GM06990 (cell line): ENCODE measurements at regions not wholly inside any gene's neighbourhood (a gene's known extent, or its start where the extent isn't known, plus 50 kb on each side); places are given as distances from the start of the nearest gene placed in this dataset.

ENCODE experiments used
- DNase-seq: peaks from one replicate; pipeline ENCODE4 v3.0.0-alpha.2; 2011; ENCODE audit not compliant: insufficient read length; ENCODE audit errors: extremely low read depth
- H3K27me3 ChIP-seq: replicated peaks from 2 replicates; pipeline ENCODE4 v1.6.0; 2011; ENCODE audit warnings: low read length; ENCODE audit not compliant: control insufficient read depth, insufficient read depth
- H3K36me3 ChIP-seq: 2 replicates; pipeline ENCODE4 v1.5.1; 2011; ENCODE audit warnings: low read length; ENCODE audit not compliant: control insufficient read depth, insufficient read depth
- H3K4me3 ChIP-seq: replicated peaks from 2 replicates; pipeline ENCODE4 v1.5.1; 2011; ENCODE audit warnings: low read depth, mild to moderate bottlenecking, control low read depth, low read length
- CTCF ChIP-seq: IDR thresholded peaks from 2 replicates; pipeline ENCODE4 v1.5.1; 2011; ENCODE audit warnings: low read length, control low read depth, mild to moderate bottlenecking, inconsistent platforms; ENCODE audit not compliant: insufficient read depth, poor library complexity, severe bottlenecking

GRCh38 chr7:12107381-12107780, 103.7 kb upstream of the TMEM106B start:
- Histone ChIP-seq H3K36me3 (no peaks in the 10 kb centered on the region), H3K4me3 (no peak overlapping the region), H3K27me3 (no peaks in the 10 kb centered on the region; the same call in 1 of the 2 replicates)
- no peak for TF ChIP-seq CTCF
- DNase-seq: no peak

- DNase-seq: no peak
- H3K4me3 ChIP-seq: no peak overlapping the region
These were observed 103.2 kb upstream of the TMEM106B start for GRCh38 chr7:12107841-12108254.

GRCh38 chr7:12110425-12110824, 100.7 kb upstream of the TMEM106B start:
- Histone ChIP-seq H3K4me3 (no peak overlapping the region), H3K27me3 (no peaks in the 10 kb centered on the region; the same call in 1 of the 2 replicates), H3K36me3 (no peaks in the 10 kb centered on the region)
- DNase-seq: no peak
- TF ChIP-seq CTCF: no peak

More at GRCh38 chr7:12107841-12108254, 103.2 kb upstream of the TMEM106B start:
- no peaks in the 10 kb centered on the region for H3K36me3 ChIP-seq
- TF ChIP-seq CTCF: no peak
- H3K27me3 ChIP-seq: no peaks in the 10 kb centered on the region; the same call in 1 of the 2 replicates

GRCh38 chr7:12111422-12112405, 99.4 kb upstream of the TMEM106B start:
- Histone ChIP-seq H3K36me3 (no peaks in the 10 kb centered on the region), H3K27me3 (no peaks in the 10 kb centered on the region; the same call in 1 of the 2 replicates), H3K4me3 (no peak overlapping the region)
- DNase-seq: no peak
- no peak for TF ChIP-seq CTCF

- no peak for TF ChIP-seq CTCF
These were observed 93.9 kb upstream of the TMEM106B start for GRCh38 chr7:12117170-12117569.

More at GRCh38 chr7:12117170-12117569, 93.9 kb upstream of the TMEM106B start:
- H3K36me3 ChIP-seq: no peaks in the 10 kb centered on the region
- H3K27me3 ChIP-seq: no peaks in the 10 kb centered on the region
- H3K4me3 ChIP-seq: no peak overlapping the region
- DNase-seq: no peak
